ENCODE measurements at regions not wholly inside any gene's neighbourhood (a gene's known extent, or its start where the extent isn't known, plus 50 kb on each side); places are given as distances from the start of the nearest gene placed in this dataset.
"Not testable (repeated sequence)": the region's sequence is repeated elsewhere in the genome, so short reads cannot be mapped to it uniquely, and the experiment has no call there.

- DNase-seq: not testable (repeated sequence)
Measured at GRCh38 chr1:185538309-185538898, 195.8 kb upstream of the HMCN1 start.

GRCh38 chr1:185537596-185537995 lies 196.6 kb upstream of the HMCN1 start:
- DNase-seq: no peak

- DNase-seq: no peak
Measured at GRCh38 chr1:185536165-185536920, 197.8 kb upstream of the HMCN1 start.

- DNase-seq: no peak
Measured at GRCh38 chr1:185535621-185536020, 198.6 kb upstream of the HMCN1 start.

- DNase-seq: no peak
Measured at GRCh38 chr1:185534801-185535200, 199.4 kb upstream of the HMCN1 start.

- DNase-seq: no peak
Measured at GRCh38 chr1:185533596-185533995, 200.6 kb upstream of the HMCN1 start.

GRCh38 chr1:185532856-185533255 lies 201.3 kb upstream of the HMCN1 start:
- no peak for DNase-seq

GRCh38 chr1:185531838-185532237 lies 202.4 kb upstream of the HMCN1 start:
- no peak for DNase-seq

- no peak for DNase-seq
Measured at GRCh38 chr1:185530215-185530614, 204.0 kb upstream of the HMCN1 start.

- no peak for DNase-seq
Measured at GRCh38 chr1:185529673-185530072, 204.5 kb upstream of the HMCN1 start.

GRCh38 chr1:185528084-185528676 lies 206.0 kb upstream of the HMCN1 start:
- no peak for DNase-seq

- no peak for DNase-seq
Measured at GRCh38 chr1:185526344-185527307, 207.6 kb upstream of the HMCN1 start.

GRCh38 chr1:185520188-185520920 lies 203.3 kb upstream of the IVNS1ABP start:
- DNase-seq: peak; percentile 12

GRCh38 chr1:185517808-185518419 lies 200.9 kb upstream of the IVNS1ABP start:
- DNase-seq: no peak

GRCh38 chr1:185517301-185517700 lies 200.3 kb upstream of the IVNS1ABP start:
- not testable (repeated sequence) for DNase-seq

- no peak for DNase-seq
Measured at GRCh38 chr1:185515696-185516095, 198.7 kb upstream of the IVNS1ABP start.

- no peak for DNase-seq
Measured at GRCh38 chr1:185514311-185514710, 197.3 kb upstream of the IVNS1ABP start.

GRCh38 chr1:185512442-185512841 lies 195.4 kb upstream of the IVNS1ABP start:
- DNase-seq: no peak

- DNase-seq: no peak
Measured at GRCh38 chr1:185501099-185501498, 184.1 kb upstream of the IVNS1ABP start.

GRCh38 chr1:185500001-185500626 lies 183.1 kb upstream of the IVNS1ABP start:
- no peak for DNase-seq

- no peak for DNase-seq
Measured at GRCh38 chr1:185498207-185498606, 181.2 kb upstream of the IVNS1ABP start.
